ENCODE measurements at regions not wholly inside any gene's neighbourhood (a gene's known extent, or its start where the extent isn't known, plus 50 kb on each side); places are given as distances from the start of the nearest gene placed in this dataset.

GRCh38 chr2:219698748-219699439 is 71.5 kb downstream of the SLC4A3 start:
- Histone ChIP-seq H3K4me2 (ENCODE audit: low read depth, low read length, poor library complexity, severe bottlenecking) (peak overlapping the region; percentile 10), H3F3A (ENCODE audit: low read depth) (no peaks in the 10 kb centered on the region)

GRCh38 chr2:219699440-219699821 is 72.0 kb downstream of the SLC4A3 start:
- no peak overlapping the region for H3K4me2 ChIP-seq (ENCODE audit: low read depth, low read length, poor library complexity, severe bottlenecking)
- H3K79me2 ChIP-seq (ENCODE audit: insufficient read depth, low read length) = no peaks in the 10 kb centered on the region
- no peak overlapping the region for H3K4me3 ChIP-seq (ENCODE audit: low read length, poor library complexity, severe bottlenecking)
- H2AFZ ChIP-seq (ENCODE audit: low read length) = no peak overlapping the region
- H3K9ac ChIP-seq (ENCODE audit: low read depth, low read length, poor library complexity, severe bottlenecking) = no peak overlapping the region
- peaks cover 3% of the 10 kb centered on the region for H3K4me1 ChIP-seq (ENCODE audit: insufficient read depth, low read length, poor library complexity, severe bottlenecking)
- H3K9me2 ChIP-seq (replicated peaks; ENCODE audit: low read depth, low read length) = no peaks in the 10 kb centered on the region
- no peaks in the 10 kb centered on the region for H3K27me3 ChIP-seq (ENCODE audit: insufficient read depth, low read length, poor library complexity, severe bottlenecking)
- TF ChIP-seq CTCF (conservative IDR thresholded peaks at IDR 0.05; ENCODE audit: low read length) = no peak
- TF ChIP-seq EZH2phosphoT487 (IDR thresholded peaks at IDR 0.05; ENCODE audit: borderline replicate concordance) = no peak
- no peaks in the 10 kb centered on the region for H3K9me3 ChIP-seq (ENCODE audit: insufficient read depth, low read depth, low read length)
- H3F3A ChIP-seq (ENCODE audit: low read depth) = no peaks in the 10 kb centered on the region
- H4K20me1 ChIP-seq (ENCODE audit: insufficient read depth, low read length, poor library complexity, severe bottlenecking) = no peaks in the 10 kb centered on the region
- no peaks in the 10 kb centered on the region for H3K36me3 ChIP-seq (ENCODE audit: insufficient read depth, low read length)

More at GRCh38 chr2:219698748-219699439, 71.5 kb downstream of the SLC4A3 start:
- no peaks in the 10 kb centered on the region for H3K9me3 ChIP-seq (ENCODE audit: insufficient read depth, low read depth, low read length)
- no peak overlapping the region for H2AFZ ChIP-seq (ENCODE audit: low read length)
- peaks cover 3% of the 10 kb centered on the region for H3K4me1 ChIP-seq (ENCODE audit: insufficient read depth, low read length, poor library complexity, severe bottlenecking)
- H3K9me2 ChIP-seq (replicated peaks; ENCODE audit: low read depth, low read length) = no peaks in the 10 kb centered on the region
- no peak for TF ChIP-seq EZH2phosphoT487 (IDR thresholded peaks at IDR 0.05; ENCODE audit: borderline replicate concordance)
- no peak for TF ChIP-seq CTCF (conservative IDR thresholded peaks at IDR 0.05; ENCODE audit: low read length)
- H3K36me3 ChIP-seq (ENCODE audit: insufficient read depth, low read length) = no peaks in the 10 kb centered on the region
- H3K27me3 ChIP-seq (ENCODE audit: insufficient read depth, low read length, poor library complexity, severe bottlenecking) = no peaks in the 10 kb centered on the region
- no peaks in the 10 kb centered on the region for H3K79me2 ChIP-seq (ENCODE audit: insufficient read depth, low read length)
- no peak overlapping the region for H3K4me3 ChIP-seq (ENCODE audit: low read length, poor library complexity, severe bottlenecking)
- H4K20me1 ChIP-seq (ENCODE audit: insufficient read depth, low read length, poor library complexity, severe bottlenecking) = no peaks in the 10 kb centered on the region
- no peak overlapping the region for H3K9ac ChIP-seq (ENCODE audit: low read depth, low read length, poor library complexity, severe bottlenecking)

GRCh38 chr2:219701847-219702634 is 74.6 kb downstream of the SLC4A3 start:
- no peaks in the 10 kb centered on the region for H3K79me2 ChIP-seq (ENCODE audit: insufficient read depth, low read length)
- no peaks in the 10 kb centered on the region for H3K9me3 ChIP-seq (ENCODE audit: insufficient read depth, low read depth, low read length)
- H2AFZ ChIP-seq (ENCODE audit: low read length) = no peak overlapping the region
- H3K36me3 ChIP-seq (ENCODE audit: insufficient read depth, low read length) = no peaks in the 10 kb centered on the region
- TF ChIP-seq EZH2phosphoT487 (IDR thresholded peaks at IDR 0.05; ENCODE audit: borderline replicate concordance) = no peak
- TF ChIP-seq CTCF (conservative IDR thresholded peaks at IDR 0.05; ENCODE audit: low read length) = no peak
- H3K4me3 ChIP-seq (ENCODE audit: low read length, poor library complexity, severe bottlenecking) = no peak overlapping the region
- no peaks in the 10 kb centered on the region for H3F3A ChIP-seq (ENCODE audit: low read depth)
- no peaks in the 10 kb centered on the region for H3K9me2 ChIP-seq (replicated peaks; ENCODE audit: low read depth, low read length)
- no peak overlapping the region for H3K4me2 ChIP-seq (ENCODE audit: low read depth, low read length, poor library complexity, severe bottlenecking)
- H4K20me1 ChIP-seq (ENCODE audit: insufficient read depth, low read length, poor library complexity, severe bottlenecking) = no peaks in the 10 kb centered on the region
- no peak overlapping the region for H3K9ac ChIP-seq (ENCODE audit: low read depth, low read length, poor library complexity, severe bottlenecking)
- peaks cover 3% of the 10 kb centered on the region for H3K4me1 ChIP-seq (ENCODE audit: insufficient read depth, low read length, poor library complexity, severe bottlenecking)
- H3K27me3 ChIP-seq (ENCODE audit: insufficient read depth, low read length, poor library complexity, severe bottlenecking) = no peaks in the 10 kb centered on the region

All from Loucy (cell line).